ENCODE measurements at regions not wholly inside any gene's neighbourhood (a gene's known extent, or its start where the extent isn't known, plus 50 kb on each side); places are given as distances from the start of the nearest gene placed in this dataset.

GRCh38 chr5:175820230-175820629 is 51.1 kb upstream of the CPLX2 start:
- Mint-ChIP-seq H3K27ac (no peak overlapping the region), H3K36me3 (no peaks in the 10 kb centered on the region), H3K4me1 (peaks cover 1% of the 10 kb centered on the region), H3K4me3 (no peak overlapping the region), H3K27me3 (ENCODE audit: low read depth) (peaks cover 36% of the 10 kb centered on the region), H3K9me3 (no peaks in the 10 kb centered on the region)
- no peak for TF ChIP-seq CTCF (IDR thresholded peaks at IDR 0.05; ENCODE audit: unreplicated experiment)
- no peak for DNase-seq (ENCODE audit: low spot score in 2 of 2, unreplicated experiment in 2 of 2)
